ENCODE measurements at regions not wholly inside any gene's neighbourhood (a gene's known extent, or its start where the extent isn't known, plus 50 kb on each side); places are given as distances from the start of the nearest gene placed in this dataset.

DNA sequence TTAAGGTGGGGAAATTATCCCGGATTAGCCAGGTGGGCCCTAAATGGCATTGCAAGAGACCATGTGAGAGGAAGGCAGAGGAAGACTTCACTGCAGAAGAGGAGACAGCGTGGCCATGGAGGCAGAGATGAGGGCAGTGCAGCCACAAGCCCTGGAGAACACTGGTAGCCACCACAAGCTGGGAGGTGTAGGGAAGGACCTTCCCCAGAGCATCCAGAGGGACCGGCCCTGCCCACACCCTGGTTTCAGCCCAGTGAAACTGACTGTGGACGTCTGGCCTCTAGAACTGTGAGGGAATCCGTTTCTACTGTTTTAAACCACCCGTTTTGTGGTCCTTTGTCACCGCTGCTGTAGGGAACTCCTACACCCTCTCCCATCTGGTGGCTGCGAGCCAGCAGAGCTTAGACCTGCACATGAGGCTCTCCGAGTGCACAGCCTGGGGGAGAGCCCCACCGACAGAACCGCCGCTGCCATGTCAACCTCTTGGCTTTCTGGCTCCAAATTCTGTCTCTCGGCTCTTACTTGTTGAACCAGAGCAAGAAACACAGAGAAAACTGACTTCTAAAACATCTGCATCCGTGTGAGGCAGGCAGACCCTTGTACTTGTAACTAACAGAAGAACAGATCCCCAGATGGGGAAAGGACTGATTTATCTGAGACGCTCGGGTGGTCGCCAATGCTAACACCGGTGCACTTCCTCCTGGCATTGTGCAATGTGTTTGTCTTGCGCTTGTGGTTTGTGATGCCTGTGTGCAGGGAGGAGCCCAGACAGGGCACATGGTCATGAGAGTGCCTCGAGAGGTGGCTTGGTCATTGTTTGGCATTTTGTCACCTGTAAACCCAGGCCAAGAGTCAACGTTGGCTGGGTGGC, 90.8 kb upstream of the TMPRSS2 start:
- Histone ChIP-seq H3K4me3 (no peak overlapping the region), H3K27me3 (peaks cover 0 to 30% (median 14%) of the 10 kb centered on the region in 7 donors), H3K9me3 (no peaks in the 10 kb centered on the region), H3K27ac (no peak overlapping the region), H3K4me1 (peaks cover 0 to 6% (median 0%) of the 10 kb centered on the region in 9 donors), H3K36me3 (no peaks in the 10 kb centered on the region)
- TF ChIP-seq CTCF (IDR thresholded peaks at IDR 0.05), result no peak
- WGBS, 2 donors, result 71 to 74% methylated on average over 21 of the region's 21 CpGs
- DNase-seq, result no peak
- intact Hi-C loops (cut with DNase I), result no loop called here
- no peak for ATAC-seq

DNA sequence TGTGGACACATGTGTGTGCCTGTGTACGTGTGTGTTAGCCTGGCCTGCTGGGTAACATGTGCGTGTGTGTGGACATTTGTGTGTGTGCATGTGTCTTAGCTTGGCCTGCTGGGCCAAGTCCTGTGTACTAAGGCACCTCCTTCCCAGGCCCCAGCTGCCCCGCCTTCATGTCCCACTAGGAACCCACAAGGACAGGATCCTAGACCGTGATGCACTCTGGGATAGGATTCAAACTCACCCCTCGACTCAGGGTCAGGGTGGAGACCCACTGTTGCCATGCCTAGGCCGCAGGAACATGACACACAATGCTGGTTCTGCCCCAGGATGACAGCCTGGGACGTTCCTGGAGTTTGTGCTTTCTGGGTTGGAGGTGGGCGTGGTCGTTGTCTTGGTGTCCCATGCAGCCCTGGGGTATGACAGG, 89.9 kb upstream of the TMPRSS2 start:
- Histone ChIP-seq H3K36me3 (no peaks in the 10 kb centered on the region), H3K4me3 (no peak overlapping the region), H3K4me1 (peaks cover 0 to 6% (median 0%) of the 10 kb centered on the region in 9 donors), H3K27me3 (peaks cover 0 to 30% (median 8%) of the 10 kb centered on the region in 7 donors), H3K9me3 (no peaks in the 10 kb centered on the region), H3K27ac (no peak overlapping the region)
- TF ChIP-seq CTCF (IDR thresholded peaks at IDR 0.05), result no peak
- intact Hi-C loops (cut with DNase I), result no loop called here
- DNase-seq (no peak), ATAC-seq (no peak)
- WGBS, 2 donors, result 90 to 91% methylated on average over 9 of the region's 9 CpGs

GRCh38 chr21:41597227-41597626, 89.3 kb upstream of the TMPRSS2 start:
- intact Hi-C loops (cut with DNase I), result no loop called here
- Histone ChIP-seq H3K36me3 (no peaks in the 10 kb centered on the region), H3K4me1 (peaks cover 0 to 6% (median 0%) of the 10 kb centered on the region in 9 donors), H3K4me3 (no peak overlapping the region), H3K9me3 (no peaks in the 10 kb centered on the region), H3K27ac (no peak overlapping the region), H3K27me3 (peaks cover 0 to 34% (median 12%) of the 10 kb centered on the region in 7 donors)
- WGBS, 2 donors, result 86 to 100% methylated on average over 1 of the region's 1 CpG
- no peak for TF ChIP-seq CTCF (IDR thresholded peaks at IDR 0.05)
- ATAC-seq, result no peak
- DNase-seq, result no peak

DNA sequence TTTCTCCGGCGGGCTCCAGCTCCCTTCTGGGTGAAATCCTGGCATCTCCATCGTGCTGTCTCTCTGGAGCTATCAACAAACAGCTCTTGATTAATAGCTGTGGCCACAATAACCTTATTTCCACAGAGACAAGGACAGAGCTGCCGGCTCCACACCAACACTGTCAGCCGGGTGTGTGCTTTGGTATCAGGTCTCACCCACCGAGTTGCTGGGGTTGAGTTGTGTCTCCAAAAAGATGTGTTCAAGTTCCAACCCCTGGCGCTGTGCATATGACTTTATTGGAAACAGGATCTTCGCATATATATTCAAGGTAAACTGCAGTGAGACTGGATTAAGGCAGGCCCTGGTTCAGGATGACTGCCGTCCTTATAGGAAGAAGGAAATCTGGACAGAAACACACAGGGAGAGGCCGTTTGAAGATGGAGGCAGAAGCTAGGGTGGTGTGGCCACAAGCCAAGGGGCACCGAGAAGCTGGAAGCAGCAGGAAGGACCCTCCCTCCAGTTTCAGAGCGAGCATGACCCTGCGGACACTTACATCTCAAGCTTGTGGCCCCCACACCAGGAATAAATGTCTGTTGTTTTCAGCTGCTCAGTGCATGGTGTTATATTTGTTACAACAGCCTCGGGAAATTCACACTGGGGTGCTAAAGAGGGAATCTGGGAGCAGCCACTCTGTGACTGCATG, 88.4 kb upstream of the TMPRSS2 start:
- Histone ChIP-seq H3K27me3 (peaks cover 0 to 39% (median 12%) of the 10 kb centered on the region in 7 donors), H3K4me1 (no peaks in the 10 kb centered on the region), H3K36me3 (no peaks in the 10 kb centered on the region), H3K4me3 (no peak overlapping the region), H3K27ac (no peak overlapping the region), H3K9me3 (no peaks in the 10 kb centered on the region)
- DNase-seq, result no peak
- intact Hi-C loops (cut with DNase I), result no loop called here
- no peak for TF ChIP-seq CTCF (IDR thresholded peaks at IDR 0.05)
- ATAC-seq, result no peak
- 83 to 88% methylated on average over 14 of the region's 14 CpGs for WGBS, 2 donors

All from heart right ventricle (tissue), 16 donors.